Memory B cell (primary cell): ENCODE measurements at regions not wholly inside any gene's neighbourhood (a gene's known extent, or its start where the extent isn't known, plus 50 kb on each side); places are given as distances from the start of the nearest gene placed in this dataset.

ENCODE experiments used
- ATAC-seq: fragments of 150-1000 bp; cut with Tn5 transposase; 2 replicates; pipeline ENCODE4 v1.10.0; 2021; ENCODE audit warnings: low read depth, mild to moderate bottlenecking, moderate library complexity
- DNase-seq, 2 donors: peaks; one replicate each; pipeline ENCODE4 v3.0.0; 2022; ENCODE audit warnings: low spot score in 2 of 2
- H3K27ac Mint-ChIP-seq: one replicate; pipeline ENCODE4 v1.8.0; 2022; ENCODE audit warnings: mild to moderate bottlenecking, moderate library complexity, mixed read lengths
- H3K27me3 Mint-ChIP-seq: one replicate; pipeline ENCODE4 v1.8.0; 2022; ENCODE audit warnings: mixed read lengths
- H3K36me3 Mint-ChIP-seq: one replicate; pipeline ENCODE4 v1.8.0; 2022; ENCODE audit warnings: mild to moderate bottlenecking, mixed read lengths
- H3K4me1 Mint-ChIP-seq: one replicate; pipeline ENCODE4 v1.8.0; 2022; ENCODE audit warnings: mixed read lengths
- H3K4me3 Mint-ChIP-seq: one replicate; pipeline ENCODE4 v1.8.0; 2022; ENCODE audit warnings: mild to moderate bottlenecking, moderate library complexity, mixed read lengths
- H3K9me3 Mint-ChIP-seq: one replicate; pipeline ENCODE4 v1.8.0; 2022; ENCODE audit warnings: mixed read lengths

DNA sequence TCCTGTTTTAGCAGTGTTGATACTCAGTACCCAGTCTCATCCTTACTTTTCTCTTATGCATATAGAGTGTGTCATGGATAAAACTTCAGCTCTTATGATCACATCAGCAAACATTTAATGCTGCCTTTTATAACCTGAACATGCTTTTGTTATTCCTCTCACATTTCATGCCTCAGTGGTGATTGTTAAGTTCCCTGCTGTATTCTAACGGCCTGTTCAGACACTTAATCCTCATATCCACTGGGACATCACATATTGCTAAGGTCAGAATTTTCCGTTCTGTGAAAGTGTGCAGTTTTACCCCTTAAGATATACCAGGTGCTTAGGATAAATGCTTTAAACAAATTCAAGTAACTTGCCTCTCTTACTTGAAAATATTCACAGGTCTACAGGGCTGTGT is 268.7 kb upstream of the SEL1L start:
- H3K4me3 Mint-ChIP-seq = no peak overlapping the region
- no peak for ATAC-seq
- H3K27ac Mint-ChIP-seq = no peak overlapping the region

DNA sequence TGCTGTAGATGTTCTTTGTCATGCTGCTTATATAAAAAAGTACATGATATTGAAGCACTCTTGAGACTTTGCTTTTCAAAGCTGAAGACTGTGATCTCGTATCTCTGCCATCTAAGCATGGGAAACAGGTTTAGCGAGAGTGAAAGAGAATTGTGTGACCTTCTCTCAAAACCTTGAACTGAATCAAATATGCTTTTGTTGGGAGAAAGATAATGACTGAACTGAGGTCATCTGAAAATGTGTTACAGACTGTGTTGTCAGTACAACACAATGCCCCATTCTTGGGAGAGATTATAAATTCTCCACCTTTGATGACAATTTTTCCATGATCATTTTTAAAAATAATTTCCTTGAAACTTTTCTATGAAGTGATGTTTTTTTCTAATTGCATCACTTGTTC is 272.1 kb upstream of the SEL1L start:
- no peak overlapping the region for H3K27ac Mint-ChIP-seq
- no peak overlapping the region for H3K4me3 Mint-ChIP-seq
- no peak for ATAC-seq

More for the DNA sequence above, 268.7 kb upstream of the SEL1L start:
- Mint-ChIP-seq H3K9me3 (peaks cover 5% of the 10 kb centered on the region), H3K27me3 (no peaks in the 10 kb centered on the region), H3K4me1 (no peaks in the 10 kb centered on the region), H3K36me3 (no peaks in the 10 kb centered on the region)
- no peak for DNase-seq

DNA sequence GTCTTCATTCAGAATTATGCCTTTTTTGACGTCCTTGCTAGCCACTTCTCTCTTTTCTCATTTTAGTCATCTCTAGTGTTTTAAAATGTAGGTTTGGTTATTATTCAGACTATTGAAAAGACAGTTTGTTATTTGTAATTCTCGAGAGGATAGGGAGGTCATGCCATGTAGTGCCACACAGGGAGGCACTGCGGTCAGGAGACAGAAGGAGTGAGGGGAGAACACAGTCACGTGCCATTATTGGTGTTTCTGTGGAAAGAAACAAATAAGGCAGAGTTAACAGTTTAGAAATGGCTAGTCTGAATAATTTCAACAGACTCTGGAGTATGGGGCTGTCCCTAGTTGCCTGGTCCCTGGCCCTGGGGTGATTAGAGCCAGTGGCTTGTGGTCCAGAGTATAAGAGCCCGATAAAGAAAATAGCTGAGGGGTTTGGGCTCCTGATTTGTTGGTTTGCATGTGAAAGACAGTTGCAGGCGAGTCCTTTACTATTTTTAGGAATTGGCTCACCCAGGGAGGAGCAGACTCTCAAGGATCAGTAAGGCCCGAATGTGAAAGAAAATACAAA is 278.1 kb upstream of the SEL1L start:
- H3K4me1 Mint-ChIP-seq = no peaks in the 10 kb centered on the region
- peaks cover 7% of the 10 kb centered on the region for H3K9me3 Mint-ChIP-seq
- DNase-seq = no peak
- ATAC-seq = no peak
- no peak overlapping the region for H3K27ac Mint-ChIP-seq
- no peak overlapping the region for H3K4me3 Mint-ChIP-seq
- H3K27me3 Mint-ChIP-seq = no peaks in the 10 kb centered on the region
- no peaks in the 10 kb centered on the region for H3K36me3 Mint-ChIP-seq

More for the DNA sequence above, 272.1 kb upstream of the SEL1L start:
- no peak for DNase-seq
- H3K27me3 Mint-ChIP-seq = no peaks in the 10 kb centered on the region
- no peaks in the 10 kb centered on the region for H3K36me3 Mint-ChIP-seq
- H3K4me1 Mint-ChIP-seq = no peaks in the 10 kb centered on the region
- H3K9me3 Mint-ChIP-seq = peaks cover 6% of the 10 kb centered on the region

DNA sequence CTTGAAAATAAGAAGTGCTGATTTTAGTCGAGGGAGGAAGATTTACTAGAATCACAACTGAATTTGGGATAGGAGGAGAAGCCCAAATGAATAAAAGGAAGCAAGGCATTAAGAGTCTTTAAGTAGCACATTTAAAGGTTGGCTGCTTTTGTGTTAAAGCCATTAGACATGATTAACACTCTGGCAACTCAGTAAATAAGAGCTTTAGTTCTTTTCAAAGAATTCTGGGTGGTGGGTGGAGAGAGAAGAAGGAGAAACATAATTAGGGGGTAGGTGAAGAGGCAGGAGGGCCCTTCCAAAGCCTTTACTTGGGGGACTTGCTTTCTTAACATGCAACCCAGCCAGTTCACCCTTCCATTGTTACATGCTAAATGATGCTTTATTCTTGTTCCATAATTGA is 284.6 kb upstream of the SEL1L start:
- H3K4me3 Mint-ChIP-seq = no peak overlapping the region
- H3K4me1 Mint-ChIP-seq = no peaks in the 10 kb centered on the region
- H3K27me3 Mint-ChIP-seq = no peaks in the 10 kb centered on the region
- peaks cover 9% of the 10 kb centered on the region for H3K9me3 Mint-ChIP-seq
- no peak overlapping the region for H3K27ac Mint-ChIP-seq
- no peaks in the 10 kb centered on the region for H3K36me3 Mint-ChIP-seq
- ATAC-seq = no peak
- no peak for DNase-seq

DNA sequence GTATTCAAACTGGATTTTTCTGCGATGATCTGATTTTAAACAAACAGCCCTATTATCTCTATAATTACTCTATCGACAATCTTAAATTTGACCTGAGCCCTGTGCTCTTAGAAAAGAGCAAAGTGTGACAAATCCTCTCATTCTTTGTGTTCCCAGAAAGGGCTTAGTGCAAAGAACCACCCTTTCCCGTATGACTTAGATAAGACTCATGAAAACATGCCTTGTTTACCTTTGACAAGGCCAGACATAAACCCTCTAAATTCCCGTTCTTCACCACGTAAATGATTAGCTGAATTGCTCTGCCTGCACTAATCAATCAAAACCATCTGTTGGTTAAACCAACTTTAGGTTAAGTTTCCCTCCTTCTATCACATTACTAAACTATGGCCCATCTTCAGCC is 285.7 kb upstream of the SEL1L start:
- Mint-ChIP-seq H3K9me3 (peaks cover 9% of the 10 kb centered on the region), H3K36me3 (no peaks in the 10 kb centered on the region), H3K4me3 (no peak overlapping the region), H3K4me1 (no peaks in the 10 kb centered on the region), H3K27ac (no peak overlapping the region), H3K27me3 (no peaks in the 10 kb centered on the region)
- ATAC-seq (no peak), DNase-seq (no peak)

DNA sequence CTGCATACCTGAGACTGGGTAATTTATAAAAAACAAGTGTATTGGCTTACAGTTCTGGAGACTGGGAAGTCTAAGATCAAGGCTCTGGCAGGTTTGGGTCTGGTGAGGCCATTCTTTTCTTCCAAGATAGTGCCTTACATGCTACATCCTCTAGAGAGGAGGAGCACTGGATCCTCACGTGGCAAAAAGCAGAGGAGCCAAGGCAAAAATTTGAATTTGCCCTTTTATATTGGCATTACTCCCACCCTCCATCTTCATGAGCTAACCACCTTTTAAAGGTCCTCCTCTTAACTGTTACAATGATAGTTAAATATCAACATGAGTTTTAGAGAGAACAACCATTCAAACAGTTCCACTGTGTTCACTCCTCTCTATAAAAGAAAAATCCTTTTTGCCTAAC is 286.3 kb upstream of the SEL1L start:
- no peaks in the 10 kb centered on the region for H3K4me1 Mint-ChIP-seq
- no peak overlapping the region for H3K4me3 Mint-ChIP-seq
- no peaks in the 10 kb centered on the region for H3K27me3 Mint-ChIP-seq
- no peaks in the 10 kb centered on the region for H3K36me3 Mint-ChIP-seq
- DNase-seq = no peak
- ATAC-seq = no peak
- H3K9me3 Mint-ChIP-seq = peaks cover 9% of the 10 kb centered on the region
- H3K27ac Mint-ChIP-seq = no peak overlapping the region

DNA sequence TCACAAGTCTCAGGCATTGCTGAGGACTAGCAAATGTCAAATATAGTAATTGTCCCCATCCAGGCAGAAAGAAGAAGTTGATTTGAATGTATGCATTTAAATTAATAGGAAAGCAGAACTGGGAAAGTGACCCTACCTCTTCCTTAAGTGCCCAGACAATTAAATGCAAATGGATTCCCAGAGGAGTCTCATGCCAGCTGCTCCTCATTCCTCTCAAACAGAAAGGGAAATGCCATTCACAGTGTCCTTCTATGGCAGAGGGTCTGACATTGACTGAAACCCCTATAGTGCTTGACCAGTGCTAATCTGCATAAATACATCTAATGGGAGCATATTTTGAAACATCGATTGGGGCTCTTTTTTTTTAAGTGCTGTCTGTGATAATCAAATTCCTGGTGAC is 292.4 kb upstream of the SEL1L start:
- DNase-seq (no peak), ATAC-seq (no peak)
- Mint-ChIP-seq H3K36me3 (no peaks in the 10 kb centered on the region), H3K27me3 (no peaks in the 10 kb centered on the region), H3K27ac (no peak overlapping the region), H3K4me1 (no peaks in the 10 kb centered on the region), H3K9me3 (peaks cover 4% of the 10 kb centered on the region), H3K4me3 (no peak overlapping the region)

DNA sequence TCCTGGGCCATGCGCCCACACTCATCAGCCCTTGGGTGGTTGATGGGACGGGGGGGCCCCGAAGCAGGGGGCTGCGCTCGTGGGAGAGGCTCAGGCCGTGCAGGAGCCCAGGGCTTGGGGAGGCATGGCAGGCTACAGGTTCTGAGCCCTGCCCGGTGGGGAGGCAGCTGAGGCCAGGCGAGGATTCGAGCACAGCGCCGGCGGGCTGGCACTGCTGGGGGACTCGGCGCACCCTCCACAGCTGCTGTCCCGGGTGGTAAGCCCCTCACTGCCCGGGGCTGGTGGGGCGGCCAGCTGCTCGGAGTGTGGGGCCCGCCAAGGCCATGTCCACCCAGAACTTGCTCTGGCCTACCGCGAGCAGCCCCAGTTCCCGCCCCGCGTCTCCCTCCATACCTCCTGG is 295.8 kb upstream of the SEL1L start:
- no peak for ATAC-seq
- Mint-ChIP-seq H3K4me3 (no peak overlapping the region), H3K9me3 (peaks cover 2% of the 10 kb centered on the region), H3K27ac (no peak overlapping the region), H3K4me1 (no peaks in the 10 kb centered on the region), H3K36me3 (no peaks in the 10 kb centered on the region), H3K27me3 (no peaks in the 10 kb centered on the region)
- DNase-seq = no peak

DNA sequence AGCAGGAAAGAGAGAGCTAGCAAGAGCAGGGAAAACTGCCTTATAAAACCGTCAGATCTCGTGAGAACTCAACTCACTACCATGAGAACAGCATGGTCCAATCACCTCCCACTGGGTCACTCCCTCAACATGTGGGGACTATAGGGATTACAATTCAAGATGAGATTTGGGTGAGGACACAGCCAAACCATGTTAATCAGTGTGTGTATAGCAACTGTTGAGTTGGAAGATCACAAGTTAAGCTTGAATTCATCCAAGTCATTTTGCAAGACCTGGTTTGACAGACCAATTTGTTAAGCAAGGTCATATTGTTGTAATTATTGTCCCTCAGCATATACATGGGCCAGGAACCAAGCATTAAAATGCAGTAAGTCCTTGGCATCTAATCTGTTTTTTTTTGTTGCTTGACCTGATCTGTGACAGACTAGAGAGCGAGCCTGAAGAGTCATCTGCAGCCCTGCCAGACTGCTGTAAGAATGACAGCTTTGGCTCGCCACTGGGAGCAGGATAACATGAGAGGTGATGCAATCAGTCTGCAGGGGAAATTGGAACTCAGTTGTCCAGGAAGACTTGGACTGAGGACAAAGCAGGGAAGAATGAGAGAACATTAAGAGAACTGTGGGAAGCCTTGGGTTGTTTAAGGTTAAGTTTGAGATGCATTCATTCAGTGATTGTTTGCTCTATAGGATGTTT is 297.6 kb upstream of the SEL1L start:
- DNase-seq = no peak
- Mint-ChIP-seq H3K9me3 (peaks cover 5% of the 10 kb centered on the region), H3K27ac (no peak overlapping the region), H3K27me3 (no peaks in the 10 kb centered on the region), H3K36me3 (peaks cover 2% of the 10 kb centered on the region), H3K4me3 (no peak overlapping the region), H3K4me1 (no peaks in the 10 kb centered on the region)
- ATAC-seq = no peak

DNA sequence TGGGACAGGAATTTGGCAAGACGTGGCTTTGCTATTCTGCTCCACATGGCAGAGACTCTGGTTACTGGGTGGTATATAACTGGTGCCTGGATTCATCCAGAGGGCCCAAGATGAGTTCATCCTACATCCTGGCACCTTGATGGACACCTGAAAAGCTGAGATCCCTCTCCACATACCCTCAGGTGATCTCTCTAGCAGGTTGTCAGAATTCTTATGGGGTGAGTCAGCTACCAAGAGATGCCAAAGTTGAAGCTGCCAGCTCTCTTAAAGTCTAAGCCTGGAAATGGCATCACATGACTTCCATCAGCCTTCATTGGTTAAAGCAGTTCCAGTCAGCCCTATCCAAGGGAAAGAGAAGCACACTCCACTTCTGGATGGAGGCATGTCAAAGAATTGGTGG is 300.7 kb upstream of the SEL1L start:
- H3K36me3 Mint-ChIP-seq = peaks cover 2% of the 10 kb centered on the region
- H3K27me3 Mint-ChIP-seq = no peaks in the 10 kb centered on the region
- ATAC-seq = no peak
- peaks cover 5% of the 10 kb centered on the region for H3K9me3 Mint-ChIP-seq
- H3K27ac Mint-ChIP-seq = no peak overlapping the region
- no peak overlapping the region for H3K4me3 Mint-ChIP-seq
- no peaks in the 10 kb centered on the region for H3K4me1 Mint-ChIP-seq
- DNase-seq = no peak

DNA sequence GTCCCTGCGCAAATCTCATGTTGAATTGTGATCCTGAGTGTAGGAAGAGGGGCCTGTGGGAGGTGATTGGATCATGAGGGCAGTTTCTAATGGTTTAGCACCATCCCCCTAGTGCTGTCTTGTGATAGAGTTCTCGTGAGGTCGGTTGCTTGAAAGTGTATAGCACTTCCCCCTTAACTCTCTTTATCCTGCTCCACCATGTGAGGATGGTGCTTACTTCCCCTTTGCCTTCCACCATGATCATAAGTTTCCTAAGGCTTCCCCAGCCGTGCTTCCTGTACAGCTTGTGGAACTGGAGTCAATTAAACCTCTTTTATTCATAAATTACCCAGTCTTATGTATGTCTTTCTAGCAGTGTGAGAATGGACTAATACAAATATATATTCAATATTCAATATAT is 303.7 kb upstream of the SEL1L start:
- DNase-seq (no peak), ATAC-seq (no peak)
- H3K4me3 Mint-ChIP-seq = no peak overlapping the region
- no peaks in the 10 kb centered on the region for H3K4me1 Mint-ChIP-seq
- H3K27ac Mint-ChIP-seq = no peak overlapping the region
- H3K36me3 Mint-ChIP-seq = peaks cover 2% of the 10 kb centered on the region
- H3K9me3 Mint-ChIP-seq = peaks cover 7% of the 10 kb centered on the region
- no peaks in the 10 kb centered on the region for H3K27me3 Mint-ChIP-seq

DNA sequence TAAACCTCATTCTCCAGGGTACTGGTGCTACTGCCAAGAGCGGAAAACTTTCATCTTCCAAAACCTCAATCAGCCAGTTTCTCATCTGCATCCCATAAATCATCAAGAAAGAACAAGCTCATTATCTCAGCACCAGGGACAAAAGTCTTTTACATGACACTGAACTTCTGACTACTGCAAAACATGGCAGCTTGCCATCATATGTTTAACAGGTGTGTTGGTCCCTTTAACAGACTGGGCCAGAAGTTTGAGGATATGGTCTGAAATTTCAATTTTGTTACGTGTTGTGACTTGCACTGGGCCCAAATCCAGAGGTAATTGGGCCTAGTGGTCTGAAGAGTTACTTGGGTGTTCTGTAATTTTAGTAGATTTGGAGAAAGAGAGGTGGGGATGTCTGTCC is 305.4 kb upstream of the SEL1L start:
- H3K27ac Mint-ChIP-seq = no peak overlapping the region
- peaks cover 7% of the 10 kb centered on the region for H3K9me3 Mint-ChIP-seq
- H3K36me3 Mint-ChIP-seq = peaks cover 2% of the 10 kb centered on the region
- no peaks in the 10 kb centered on the region for H3K27me3 Mint-ChIP-seq
- ATAC-seq = no peak
- H3K4me1 Mint-ChIP-seq = no peaks in the 10 kb centered on the region
- H3K4me3 Mint-ChIP-seq = no peak overlapping the region
- no peak for DNase-seq

DNA sequence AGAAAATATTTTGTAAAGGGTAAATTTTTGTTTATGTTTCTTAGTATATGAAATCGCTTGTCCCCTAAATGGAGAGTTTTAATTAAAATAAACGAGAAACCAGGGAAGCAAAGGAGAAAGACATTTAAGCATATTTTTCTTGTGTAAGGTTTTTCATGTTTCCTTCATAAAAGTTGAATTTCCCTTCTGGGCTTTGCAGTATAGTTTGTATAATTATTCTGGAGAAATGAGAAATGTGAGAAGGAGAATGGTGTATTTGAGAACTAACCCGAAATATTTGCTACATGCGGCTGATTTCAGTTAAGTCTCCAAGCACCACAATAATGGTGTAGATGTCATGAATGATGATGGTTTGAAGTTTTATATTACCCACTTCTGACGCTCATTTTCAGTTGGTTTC is 307.7 kb upstream of the SEL1L start:
- DNase-seq (no peak), ATAC-seq (no peak)
- Mint-ChIP-seq H3K4me1 (no peaks in the 10 kb centered on the region), H3K36me3 (no peaks in the 10 kb centered on the region), H3K9me3 (peaks cover 5% of the 10 kb centered on the region), H3K4me3 (no peak overlapping the region), H3K27ac (no peak overlapping the region), H3K27me3 (no peaks in the 10 kb centered on the region)

DNA sequence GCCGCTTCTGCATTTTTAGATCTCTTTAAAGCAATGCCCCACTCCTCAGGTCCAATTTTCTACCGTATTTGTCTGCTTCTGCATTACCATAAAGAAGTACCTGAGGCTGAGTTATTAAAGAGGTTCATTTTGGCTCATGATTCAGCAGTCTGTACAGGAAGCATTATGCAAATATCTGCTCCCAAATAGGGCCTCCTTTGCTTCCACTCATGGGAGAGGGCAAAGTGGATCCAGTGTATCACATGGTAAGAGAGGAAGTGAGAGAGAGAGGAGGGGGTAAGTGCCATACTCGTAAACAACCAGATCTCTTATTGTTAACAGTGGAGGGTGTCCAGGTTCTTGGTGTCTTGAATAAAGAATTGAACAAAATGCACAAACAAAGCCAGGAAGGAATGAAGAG is 316.1 kb upstream of the SEL1L start:
- no peak for ATAC-seq
- no peak overlapping the region for H3K4me3 Mint-ChIP-seq
- H3K27ac Mint-ChIP-seq = no peak overlapping the region
- peaks cover 9% of the 10 kb centered on the region for H3K9me3 Mint-ChIP-seq
- no peaks in the 10 kb centered on the region for H3K36me3 Mint-ChIP-seq
- no peaks in the 10 kb centered on the region for H3K4me1 Mint-ChIP-seq
- H3K27me3 Mint-ChIP-seq = no peaks in the 10 kb centered on the region
- no peak for DNase-seq

DNA sequence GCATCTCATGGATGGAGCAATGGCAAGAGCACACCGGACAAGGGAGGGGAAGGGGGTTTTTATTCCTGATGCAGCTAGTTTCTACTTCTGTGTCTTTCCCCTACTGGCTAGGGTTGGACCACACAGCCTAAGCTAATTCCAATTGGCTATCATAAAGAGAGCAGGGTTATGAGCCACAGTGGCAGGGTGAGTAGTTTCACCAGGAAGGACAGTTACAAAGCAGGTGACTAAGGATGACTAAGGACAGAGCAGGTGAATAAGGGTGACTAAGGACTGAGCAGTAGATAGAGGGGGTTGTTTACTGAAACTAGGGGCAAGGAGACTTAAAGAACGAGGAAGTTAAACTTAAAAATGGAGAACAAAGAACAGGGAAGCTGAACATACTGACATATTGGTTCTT is 321.4 kb upstream of the SEL1L start:
- no peak overlapping the region for H3K4me3 Mint-ChIP-seq
- ATAC-seq (no peak), DNase-seq (no peak)
- H3K27me3 Mint-ChIP-seq = no peaks in the 10 kb centered on the region
- H3K4me1 Mint-ChIP-seq = no peaks in the 10 kb centered on the region
- H3K9me3 Mint-ChIP-seq = peaks cover 7% of the 10 kb centered on the region
- H3K36me3 Mint-ChIP-seq = no peaks in the 10 kb centered on the region
- no peak overlapping the region for H3K27ac Mint-ChIP-seq
